HUES48 (cell line): ENCODE measurements at regions not wholly inside any gene's neighbourhood (a gene's known extent, or its start where the extent isn't known, plus 50 kb on each side); places are given as distances from the start of the nearest gene placed in this dataset.

Experiments used
- H3K27ac ChIP-seq: one replicate; pipeline ENCODE4 v1.7.0; 2013; ENCODE audit warnings: low read depth, low read length, inconsistent platforms
- H3K27me3 ChIP-seq: 2 replicates; pipeline ENCODE4 v1.6.1; 2013; ENCODE audit warnings: mild to moderate bottlenecking, low read length; ENCODE audit not compliant: control insufficient read depth, insufficient read depth
- H3K36me3 ChIP-seq: 2 replicates; pipeline ENCODE4 v1.6.1; 2013; ENCODE audit warnings: low read length; ENCODE audit not compliant: control insufficient read depth, insufficient read depth
- H3K4me1 ChIP-seq: 2 replicates; pipeline ENCODE4 v1.6.1; 2013; ENCODE audit warnings: mild to moderate bottlenecking, low read length; ENCODE audit not compliant: control insufficient read depth, insufficient read depth
- H3K4me3 ChIP-seq: 2 replicates; pipeline ENCODE4 v1.5.1; 2013; ENCODE audit warnings: mild to moderate bottlenecking, low read depth, low read length
- H3K9ac ChIP-seq: 2 replicates; pipeline ENCODE4 v1.6.1; 2013; ENCODE audit warnings: mild to moderate bottlenecking, low read depth, low read length, moderate library complexity
- H3K9me3 ChIP-seq: 2 replicates; pipeline ENCODE4 v1.6.1; 2013; ENCODE audit warnings: low read length; ENCODE audit not compliant: control insufficient read depth, insufficient read depth

GRCh38 chr13:80515296-80515695 is 174.4 kb upstream of the SPRY2 start:
- no peaks in the 10 kb centered on the region for H3K27me3 ChIP-seq
- no peaks in the 10 kb centered on the region for H3K36me3 ChIP-seq
- no peak overlapping the region for H3K9ac ChIP-seq
- H3K27ac ChIP-seq, result no peak overlapping the region
- peaks cover 13% of the 10 kb centered on the region for H3K9me3 ChIP-seq
- H3K4me1 ChIP-seq, result no peaks in the 10 kb centered on the region
- no peak overlapping the region for H3K4me3 ChIP-seq

DNA sequence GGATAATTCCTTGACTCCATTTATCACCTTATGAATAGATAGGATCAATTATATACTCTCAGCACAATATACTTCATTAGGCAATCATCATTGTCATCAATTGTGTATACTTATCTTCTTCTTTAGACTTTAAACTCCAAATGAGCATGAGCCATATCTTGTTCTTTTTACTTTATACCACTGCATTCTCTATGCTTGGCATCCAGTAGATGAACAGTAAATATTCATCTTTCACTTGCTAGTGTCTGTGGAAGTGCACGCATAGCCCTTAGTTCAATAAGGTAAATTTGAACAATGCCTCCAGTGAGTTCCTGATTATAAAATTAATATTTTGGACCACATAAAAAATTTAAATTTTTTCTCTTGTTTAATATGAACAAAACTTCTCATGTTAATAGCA is 172.3 kb upstream of the SPRY2 start:
- Histone ChIP-seq H3K27ac (no peak overlapping the region), H3K4me3 (no peak overlapping the region), H3K9me3 (peaks cover 13% of the 10 kb centered on the region), H3K4me1 (no peaks in the 10 kb centered on the region), H3K9ac (no peak overlapping the region), H3K36me3 (no peaks in the 10 kb centered on the region), H3K27me3 (no peaks in the 10 kb centered on the region)

- no peaks in the 10 kb centered on the region for H3K4me1 ChIP-seq
These were observed 169.8 kb upstream of the SPRY2 start for GRCh38 chr13:80510686-80511085.

GRCh38 chr13:80509264-80509663 is 168.3 kb upstream of the SPRY2 start:
- H3K27me3 ChIP-seq, result no peaks in the 10 kb centered on the region
- no peaks in the 10 kb centered on the region for H3K36me3 ChIP-seq
- 0 out of 2 replicates have a peak, but pooled peaks cover 8% of the 10 kb centered on the region for H3K9me3 ChIP-seq
- H3K4me1 ChIP-seq, result no peaks in the 10 kb centered on the region
- no peak overlapping the region for H3K27ac ChIP-seq
- H3K4me3 ChIP-seq, result no peak overlapping the region
- H3K9ac ChIP-seq, result no peak overlapping the region

More at GRCh38 chr13:80510686-80511085, 169.8 kb upstream of the SPRY2 start:
- no peaks in the 10 kb centered on the region for H3K27me3 ChIP-seq
- no peak overlapping the region for H3K4me3 ChIP-seq
- H3K36me3 ChIP-seq, result no peaks in the 10 kb centered on the region
- H3K9me3 ChIP-seq, result 0 out of 2 replicates have a peak, but pooled peaks cover under 1% of the 10 kb centered on the region
- no peak overlapping the region for H3K9ac ChIP-seq
- H3K27ac ChIP-seq, result no peak overlapping the region

GRCh38 chr13:80508031-80508430 is 167.1 kb upstream of the SPRY2 start:
- Histone ChIP-seq H3K4me1 (no peaks in the 10 kb centered on the region), H3K27ac (no peak overlapping the region), H3K27me3 (no peaks in the 10 kb centered on the region), H3K4me3 (no peak overlapping the region), H3K9me3 (0 out of 2 replicates have a peak, but pooled peaks cover 8% of the 10 kb centered on the region), H3K36me3 (no peaks in the 10 kb centered on the region), H3K9ac (no peak overlapping the region)

- Histone ChIP-seq H3K27ac (no peak overlapping the region), H3K27me3 (no peaks in the 10 kb centered on the region), H3K4me3 (no peak overlapping the region), H3K36me3 (no peaks in the 10 kb centered on the region), H3K9me3 (0 out of 2 replicates have a peak, but pooled peaks cover 8% of the 10 kb centered on the region), H3K9ac (no peak overlapping the region), H3K4me1 (no peaks in the 10 kb centered on the region)
These were observed 163.5 kb upstream of the SPRY2 start for GRCh38 chr13:80504453-80504852.

GRCh38 chr13:80502359-80502758 is 161.4 kb upstream of the SPRY2 start:
- Histone ChIP-seq H3K9me3 (0 out of 2 replicates have a peak, but pooled peaks cover 8% of the 10 kb centered on the region), H3K36me3 (no peaks in the 10 kb centered on the region), H3K27me3 (no peaks in the 10 kb centered on the region)

GRCh38 chr13:80501556-80501955 is 160.6 kb upstream of the SPRY2 start:
- Histone ChIP-seq H3K27me3 (no peaks in the 10 kb centered on the region), H3K4me1 (no peaks in the 10 kb centered on the region), H3K9ac (no peak overlapping the region), H3K9me3 (0 out of 2 replicates have a peak, but pooled peaks cover 8% of the 10 kb centered on the region), H3K27ac (no peak overlapping the region), H3K36me3 (no peaks in the 10 kb centered on the region), H3K4me3 (no peak overlapping the region)

More at GRCh38 chr13:80502359-80502758, 161.4 kb upstream of the SPRY2 start:
- H3K27ac ChIP-seq, result no peak overlapping the region
- H3K4me3 ChIP-seq, result no peak overlapping the region
- no peak overlapping the region for H3K9ac ChIP-seq
- no peaks in the 10 kb centered on the region for H3K4me1 ChIP-seq

DNA sequence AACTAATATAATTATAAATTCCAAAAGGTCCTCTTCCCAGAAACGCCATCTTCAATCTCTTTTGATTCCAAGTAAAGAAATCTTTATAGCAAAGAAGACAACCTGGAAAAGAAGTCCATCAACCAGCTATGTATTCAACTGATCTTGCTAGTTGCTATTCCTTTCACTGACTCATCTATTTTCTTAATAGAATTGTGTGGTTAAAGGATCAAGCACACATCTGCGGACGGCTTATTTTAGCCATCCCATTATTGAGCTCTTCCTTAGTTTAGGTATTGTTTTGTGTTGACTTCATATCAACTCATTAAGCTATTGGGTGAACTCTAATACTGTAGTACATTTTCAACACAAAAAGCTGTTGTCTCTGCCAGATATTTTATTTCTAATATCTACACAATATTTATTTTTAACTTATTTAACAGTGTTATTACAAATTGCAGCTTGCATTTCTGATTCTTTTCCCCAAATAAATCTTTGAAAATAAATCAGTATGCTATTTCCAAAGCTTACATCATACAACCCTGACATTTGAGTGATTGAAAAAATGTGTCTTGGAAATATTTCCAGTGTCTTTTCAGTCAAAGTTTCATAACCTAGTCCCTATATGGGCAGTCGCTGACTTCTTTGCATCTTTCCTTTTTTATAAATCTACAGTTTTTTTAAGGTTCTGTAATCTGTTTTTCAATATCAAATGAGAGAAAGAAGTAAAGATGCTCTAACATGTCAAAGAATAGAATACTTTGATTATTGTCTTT is 158.8 kb upstream of the SPRY2 start:
- no peak overlapping the region for H3K4me3 ChIP-seq
- H3K27me3 ChIP-seq, result no peaks in the 10 kb centered on the region
- no peak overlapping the region for H3K9ac ChIP-seq
- no peaks in the 10 kb centered on the region for H3K36me3 ChIP-seq
- no peaks in the 10 kb centered on the region for H3K4me1 ChIP-seq
- no peak overlapping the region for H3K27ac ChIP-seq
- H3K9me3 ChIP-seq, result no peaks in the 10 kb centered on the region

DNA sequence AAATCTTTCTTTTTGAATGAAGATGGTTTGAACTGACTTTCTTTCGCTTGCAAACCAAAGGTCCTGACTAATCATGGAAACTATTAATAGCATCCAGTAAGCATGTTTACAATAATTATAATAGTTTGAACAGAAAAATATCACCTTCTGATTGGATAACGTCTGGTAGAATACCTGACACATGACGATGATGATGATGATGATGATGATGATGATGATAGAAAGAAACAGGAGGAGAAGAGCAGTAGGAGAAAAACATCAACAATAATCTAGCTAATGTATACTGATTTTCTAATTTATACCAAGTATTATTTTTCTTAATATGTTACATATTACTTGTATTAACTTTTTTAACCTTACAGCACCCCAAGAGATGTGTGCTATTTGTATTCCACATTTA is 157.5 kb upstream of the SPRY2 start:
- no peak overlapping the region for H3K27ac ChIP-seq
- no peak overlapping the region for H3K9ac ChIP-seq
- H3K36me3 ChIP-seq, result no peaks in the 10 kb centered on the region
- H3K4me1 ChIP-seq, result no peaks in the 10 kb centered on the region
- H3K4me3 ChIP-seq, result no peak overlapping the region
- H3K27me3 ChIP-seq, result no peaks in the 10 kb centered on the region
- no peaks in the 10 kb centered on the region for H3K9me3 ChIP-seq

- H3K4me1 ChIP-seq, result no peaks in the 10 kb centered on the region
- no peaks in the 10 kb centered on the region for H3K9me3 ChIP-seq
- H3K36me3 ChIP-seq, result no peaks in the 10 kb centered on the region
- H3K4me3 ChIP-seq, result no peak overlapping the region
- no peak overlapping the region for H3K27ac ChIP-seq
- H3K27me3 ChIP-seq, result no peaks in the 10 kb centered on the region
- no peak overlapping the region for H3K9ac ChIP-seq
These were observed 157.1 kb upstream of the SPRY2 start for GRCh38 chr13:80497978-80498377.
